ENCODE measurements at regions not wholly inside any gene's neighbourhood (a gene's known extent, or its start where the extent isn't known, plus 50 kb on each side); places are given as distances from the start of the nearest gene placed in this dataset.

- H3K27me3 ChIP-seq (ENCODE audit: insufficient read depth, low read depth, low read length) = no peaks in the 10 kb centered on the region
- no peak overlapping the region for H2AFZ ChIP-seq (ENCODE audit: low read depth, low read length)
- no peaks in the 10 kb centered on the region for H3K79me2 ChIP-seq (replicated peaks; ENCODE audit: insufficient read depth, low read length)
- no peak overlapping the region for H3K27ac ChIP-seq (ENCODE audit: low read length)
- no peaks in the 10 kb centered on the region for H4K20me1 ChIP-seq (ENCODE audit: insufficient read depth)
- no peaks in the 10 kb centered on the region for H3K9me3 ChIP-seq (ENCODE audit: low read length)
- H3K4me2 ChIP-seq (ENCODE audit: low read length) = no peak overlapping the region
- no peaks in the 10 kb centered on the region for H3K9me2 ChIP-seq (ENCODE audit: insufficient read depth, low read length)
- no peaks in the 10 kb centered on the region for H3K36me3 ChIP-seq (ENCODE audit: insufficient read depth, low read length)
- TF ChIP-seq POLR2AphosphoS5 (IDR thresholded peaks at IDR 0.05) = no peak
- no peak overlapping the region for H3K4me3 ChIP-seq (ENCODE audit: low read length)
- H3F3A ChIP-seq (ENCODE audit: insufficient read depth, low read length, poor library complexity, severe bottlenecking) = peaks cover 2% of the 10 kb centered on the region
- H3K9ac ChIP-seq (ENCODE audit: low read length) = no peak overlapping the region
These were observed 506.1 kb downstream of the CDH11 start for GRCh38 chr16:64615630-64616280.

DNA sequence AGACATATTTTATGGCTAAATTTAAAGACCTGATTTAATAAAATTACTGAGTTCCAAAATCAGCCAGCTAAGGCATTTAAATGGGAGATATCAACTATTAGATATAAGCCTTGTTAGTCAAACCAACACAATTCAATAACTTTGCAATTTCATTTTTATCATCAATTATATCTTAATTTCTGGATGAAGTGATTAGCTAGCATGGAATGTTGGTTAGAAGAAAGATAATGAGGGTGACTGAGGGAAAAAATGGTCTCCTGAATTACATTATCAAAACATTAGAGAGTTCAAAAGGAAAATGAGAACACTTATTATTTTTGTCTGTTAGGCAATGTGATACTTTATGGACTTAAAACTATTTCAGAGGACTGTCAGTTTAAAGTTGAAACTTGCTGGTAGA lies 525.7 kb downstream of the CDH11 start:
- Histone ChIP-seq H3K27me3 (ENCODE audit: insufficient read depth, low read depth, low read length) (no peaks in the 10 kb centered on the region), H4K20me1 (ENCODE audit: insufficient read depth) (no peaks in the 10 kb centered on the region), H3K4me2 (ENCODE audit: low read length) (no peak overlapping the region), H3K9ac (ENCODE audit: low read length) (no peak overlapping the region), H3F3A (ENCODE audit: insufficient read depth, low read length, poor library complexity, severe bottlenecking) (no peaks in the 10 kb centered on the region), H3K79me2 (replicated peaks; ENCODE audit: insufficient read depth, low read length) (no peaks in the 10 kb centered on the region), H3K9me2 (ENCODE audit: insufficient read depth, low read length) (no peaks in the 10 kb centered on the region), H2AFZ (ENCODE audit: low read depth, low read length) (no peak overlapping the region), H3K27ac (ENCODE audit: low read length) (no peak overlapping the region), H3K4me3 (ENCODE audit: low read length) (no peak overlapping the region), H3K9me3 (ENCODE audit: low read length) (no peaks in the 10 kb centered on the region), H3K36me3 (ENCODE audit: insufficient read depth, low read length) (no peaks in the 10 kb centered on the region)
- no peak for TF ChIP-seq EZH2 (IDR thresholded peaks at IDR 0.05; ENCODE audit: borderline replicate concordance, insufficient read depth, low read length, poor library complexity, severe bottlenecking)
- no peak for TF ChIP-seq RAD21 (conservative IDR thresholded peaks at IDR 0.05)

DNA sequence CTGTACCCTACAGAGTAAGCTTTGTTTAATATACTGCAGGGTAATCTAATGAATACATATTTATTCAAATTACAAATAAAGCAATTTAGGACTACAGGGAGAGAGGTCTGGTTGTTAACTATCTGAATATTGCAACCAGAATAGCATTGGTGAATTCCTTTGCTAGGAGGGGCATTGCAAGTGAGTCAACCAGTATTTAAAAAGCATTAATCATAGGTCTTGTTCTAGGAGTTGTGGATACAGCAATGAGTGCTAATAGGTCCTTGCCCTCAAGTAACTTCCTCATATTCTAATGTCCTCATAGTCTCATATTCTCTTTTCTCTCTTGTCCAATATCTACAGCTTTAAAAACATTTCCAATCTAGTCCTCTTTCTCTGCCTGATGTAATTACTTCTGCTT lies 531.4 kb downstream of the CDH11 start:
- H3K4me2 ChIP-seq (ENCODE audit: low read length) = no peak overlapping the region
- TF ChIP-seq, protein P1, sequence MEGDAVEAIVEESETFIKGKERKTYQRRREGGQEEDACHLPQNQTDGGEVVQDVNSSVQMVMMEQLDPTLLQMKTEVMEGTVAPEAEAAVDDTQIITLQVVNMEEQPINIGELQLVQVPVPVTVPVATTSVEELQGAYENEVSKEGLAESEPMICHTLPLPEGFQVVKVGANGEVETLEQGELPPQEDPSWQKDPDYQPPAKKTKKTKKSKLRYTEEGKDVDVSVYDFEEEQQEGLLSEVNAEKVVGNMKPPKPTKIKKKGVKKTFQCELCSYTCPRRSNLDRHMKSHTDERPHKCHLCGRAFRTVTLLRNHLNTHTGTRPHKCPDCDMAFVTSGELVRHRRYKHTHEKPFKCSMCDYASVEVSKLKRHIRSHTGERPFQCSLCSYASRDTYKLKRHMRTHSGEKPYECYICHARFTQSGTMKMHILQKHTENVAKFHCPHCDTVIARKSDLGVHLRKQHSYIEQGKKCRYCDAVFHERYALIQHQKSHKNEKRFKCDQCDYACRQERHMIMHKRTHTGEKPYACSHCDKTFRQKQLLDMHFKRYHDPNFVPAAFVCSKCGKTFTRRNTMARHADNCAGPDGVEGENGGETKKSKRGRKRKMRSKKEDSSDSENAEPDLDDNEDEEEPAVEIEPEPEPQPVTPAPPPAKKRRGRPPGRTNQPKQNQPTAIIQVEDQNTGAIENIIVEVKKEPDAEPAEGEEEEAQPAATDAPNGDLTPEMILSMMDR (IDR thresholded peaks at IDR 0.05; ENCODE audit: poor library complexity, severe bottlenecking) = no peak
- H3K9me2 ChIP-seq (ENCODE audit: insufficient read depth, low read length) = no peaks in the 10 kb centered on the region
- no peak overlapping the region for H3K9ac ChIP-seq (ENCODE audit: low read length)
- no peak overlapping the region for H2AFZ ChIP-seq (ENCODE audit: low read depth, low read length)
- no peaks in the 10 kb centered on the region for H3K9me3 ChIP-seq (ENCODE audit: low read length)
- no peaks in the 10 kb centered on the region for H3K79me2 ChIP-seq (replicated peaks; ENCODE audit: insufficient read depth, low read length)
- H3K36me3 ChIP-seq (ENCODE audit: insufficient read depth, low read length) = no peaks in the 10 kb centered on the region
- H3K27ac ChIP-seq (ENCODE audit: low read length) = no peak overlapping the region
- H3F3A ChIP-seq (ENCODE audit: insufficient read depth, low read length, poor library complexity, severe bottlenecking) = no peaks in the 10 kb centered on the region
- no peaks in the 10 kb centered on the region for H3K27me3 ChIP-seq (ENCODE audit: insufficient read depth, low read depth, low read length)
- H4K20me1 ChIP-seq (ENCODE audit: insufficient read depth) = no peaks in the 10 kb centered on the region
- H3K4me3 ChIP-seq (ENCODE audit: low read length) = no peak overlapping the region

GRCh38 chr16:64589836-64590235 lies 532.0 kb downstream of the CDH11 start:
- no peaks in the 10 kb centered on the region for H3K36me3 ChIP-seq (ENCODE audit: insufficient read depth, low read length)
- no peak overlapping the region for H3K9ac ChIP-seq (ENCODE audit: low read length)
- H3K9me3 ChIP-seq (ENCODE audit: low read length) = no peaks in the 10 kb centered on the region
- no peaks in the 10 kb centered on the region for H3K27me3 ChIP-seq (ENCODE audit: insufficient read depth, low read depth, low read length)
- TF ChIP-seq RAD21 (conservative IDR thresholded peaks at IDR 0.05) (no peak), EZH2 (IDR thresholded peaks at IDR 0.05; ENCODE audit: borderline replicate concordance, insufficient read depth, low read length, poor library complexity, severe bottlenecking) (no peak), EP300 (conservative IDR thresholded peaks at IDR 0.05; ENCODE audit: poor library complexity, severe bottlenecking) (no peak)
- TF ChIP-seq, protein P1 (IDR thresholded peaks at IDR 0.05; ENCODE audit: poor library complexity, severe bottlenecking) = no peak
- no peak overlapping the region for H3K4me3 ChIP-seq (ENCODE audit: low read length)
- no peaks in the 10 kb centered on the region for H3K79me2 ChIP-seq (replicated peaks; ENCODE audit: insufficient read depth, low read length)
- no peaks in the 10 kb centered on the region for H3K9me2 ChIP-seq (ENCODE audit: insufficient read depth, low read length)
- H3K27ac ChIP-seq (ENCODE audit: low read length) = no peak overlapping the region
- no peak overlapping the region for H2AFZ ChIP-seq (ENCODE audit: low read depth, low read length)
- H3F3A ChIP-seq (ENCODE audit: insufficient read depth, low read length, poor library complexity, severe bottlenecking) = no peaks in the 10 kb centered on the region
- no peaks in the 10 kb centered on the region for H4K20me1 ChIP-seq (ENCODE audit: insufficient read depth)
- H3K4me2 ChIP-seq (ENCODE audit: low read length) = no peak overlapping the region
